ENCODE measurements at regions not wholly inside any gene's neighbourhood (a gene's known extent, or its start where the extent isn't known, plus 50 kb on each side); places are given as distances from the start of the nearest gene placed in this dataset.

- no peaks in the 10 kb centered on the region for H3K27me3 ChIP-seq (ENCODE audit: control insufficient read depth, insufficient read depth, low read length)
- in situ Hi-C loops (cut with HindIII; ENCODE audit: low pct_unique_long_range_greater_than_20kb, low sequenced_read_pairs), result no loop called here
- POLR2A ChIA-PET, result interaction anchor here (0.6 kb wide), 1 partner anchor 46 kb away, joined by 3 read pairs; no protein-coding TSS in a partner anchor
Observed at GRCh38 chr15:39471785-39472574, 108.9 kb upstream of the THBS1 start.

More at GRCh38 chr15:39471785-39472574, 108.9 kb upstream of the THBS1 start:
- Histone ChIP-seq H3K27ac (ENCODE audit: low read length) (no peak overlapping the region), H3K9me3 (ENCODE audit: control insufficient read depth, insufficient read depth, low read depth, low read length) (no peaks in the 10 kb centered on the region), H3K4me1 (ENCODE audit: control insufficient read depth, insufficient read depth, low read length) (no peaks in the 10 kb centered on the region), H3K4me3 (ENCODE audit: low read depth in 2 of 2, low read length in 2 of 2) (no peak overlapping the region), H3K36me3 (ENCODE audit: control insufficient read depth, insufficient read depth, low read length) (no peaks in the 10 kb centered on the region)
- BruUV-seq (replicated peaks), result no TSS peak
- ATAC-seq (no peak), DNase-seq (ENCODE audit: low read depth, low spot score) (no peak)
- CTCF ChIA-PET, result no interaction called here
- no peak for TF ChIP-seq TCF7L2 (IDR thresholded peaks at IDR 0.05; ENCODE audit: low read depth, low read length)
- no peak for TF ChIP-seq SIN3A (IDR thresholded peaks at IDR 0.05; ENCODE audit: borderline replicate concordance, insufficient read depth, low read depth, low read length)
- TF ChIP-seq CTCF (IDR thresholded peaks at IDR 0.05), result no peak
- TF ChIP-seq REST (IDR thresholded peaks at IDR 0.05; ENCODE audit: insufficient read depth in 1 of 2, low read depth in 2 of 2, low read length in 1 of 2), result no peak
- no peak for TF ChIP-seq POLR2AphosphoS5 (IDR thresholded peaks at IDR 0.05; ENCODE audit: low read depth, low read length)
- intact Hi-C loops (cut with micrococcal nuclease; ENCODE audit: unreplicated experiment), result no loop called here

Data from Panc1 (cell line).